ENCODE measurements at regions not wholly inside any gene's neighbourhood (a gene's known extent, or its start where the extent isn't known, plus 50 kb on each side); places are given as distances from the start of the nearest gene placed in this dataset.
"Not testable (repeated sequence)": the region's sequence is repeated elsewhere in the genome, so short reads cannot be mapped to it uniquely, and the experiment has no call there.

GRCh38 chr12:62010973-62011372 is 249.2 kb upstream of the USP15 start:
- TF ChIP-seq POLR2A (IDR thresholded peaks at IDR 0.05; ENCODE audit: borderline replicate concordance, extremely low read depth, insufficient read depth, insufficient read length); ZNF274 (IDR thresholded peaks at IDR 0.05; ENCODE audit: low read depth, low read length); RAD21 (IDR thresholded peaks at IDR 0.05; ENCODE audit: low read depth); EZH2phosphoT487 (IDR thresholded peaks at IDR 0.05; ENCODE audit: borderline replicate concordance); REST (IDR thresholded peaks at IDR 0.05; ENCODE audit: low read depth): not testable (repeated sequence)
- TF ChIP-seq, protein P1, sequence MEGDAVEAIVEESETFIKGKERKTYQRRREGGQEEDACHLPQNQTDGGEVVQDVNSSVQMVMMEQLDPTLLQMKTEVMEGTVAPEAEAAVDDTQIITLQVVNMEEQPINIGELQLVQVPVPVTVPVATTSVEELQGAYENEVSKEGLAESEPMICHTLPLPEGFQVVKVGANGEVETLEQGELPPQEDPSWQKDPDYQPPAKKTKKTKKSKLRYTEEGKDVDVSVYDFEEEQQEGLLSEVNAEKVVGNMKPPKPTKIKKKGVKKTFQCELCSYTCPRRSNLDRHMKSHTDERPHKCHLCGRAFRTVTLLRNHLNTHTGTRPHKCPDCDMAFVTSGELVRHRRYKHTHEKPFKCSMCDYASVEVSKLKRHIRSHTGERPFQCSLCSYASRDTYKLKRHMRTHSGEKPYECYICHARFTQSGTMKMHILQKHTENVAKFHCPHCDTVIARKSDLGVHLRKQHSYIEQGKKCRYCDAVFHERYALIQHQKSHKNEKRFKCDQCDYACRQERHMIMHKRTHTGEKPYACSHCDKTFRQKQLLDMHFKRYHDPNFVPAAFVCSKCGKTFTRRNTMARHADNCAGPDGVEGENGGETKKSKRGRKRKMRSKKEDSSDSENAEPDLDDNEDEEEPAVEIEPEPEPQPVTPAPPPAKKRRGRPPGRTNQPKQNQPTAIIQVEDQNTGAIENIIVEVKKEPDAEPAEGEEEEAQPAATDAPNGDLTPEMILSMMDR (IDR thresholded peaks at IDR 0.05 in 2 of 3, conservative IDR thresholded peaks at IDR 0.05 in 1 of 3; ENCODE audit: borderline replicate concordance in 1 of 3, insufficient read depth in 1 of 3, low read depth in 2 of 3, low read length in 2 of 3) = not testable (repeated sequence)
- TF ChIP-seq, protein P2, sequence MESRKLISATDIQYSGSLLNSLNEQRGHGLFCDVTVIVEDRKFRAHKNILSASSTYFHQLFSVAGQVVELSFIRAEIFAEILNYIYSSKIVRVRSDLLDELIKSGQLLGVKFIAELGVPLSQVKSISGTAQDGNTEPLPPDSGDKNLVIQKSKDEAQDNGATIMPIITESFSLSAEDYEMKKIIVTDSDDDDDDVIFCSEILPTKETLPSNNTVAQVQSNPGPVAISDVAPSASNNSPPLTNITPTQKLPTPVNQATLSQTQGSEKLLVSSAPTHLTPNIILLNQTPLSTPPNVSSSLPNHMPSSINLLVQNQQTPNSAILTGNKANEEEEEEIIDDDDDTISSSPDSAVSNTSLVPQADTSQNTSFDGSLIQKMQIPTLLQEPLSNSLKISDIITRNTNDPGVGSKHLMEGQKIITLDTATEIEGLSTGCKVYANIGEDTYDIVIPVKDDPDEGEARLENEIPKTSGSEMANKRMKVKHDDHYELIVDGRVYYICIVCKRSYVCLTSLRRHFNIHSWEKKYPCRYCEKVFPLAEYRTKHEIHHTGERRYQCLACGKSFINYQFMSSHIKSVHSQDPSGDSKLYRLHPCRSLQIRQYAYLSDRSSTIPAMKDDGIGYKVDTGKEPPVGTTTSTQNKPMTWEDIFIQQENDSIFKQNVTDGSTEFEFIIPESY (IDR thresholded peaks at IDR 0.05; ENCODE audit: extremely low read depth, insufficient replicate concordance, low read length) = not testable (repeated sequence)
